DOHH2 (cell line): ENCODE measurements at regions not wholly inside any gene's neighbourhood (a gene's known extent, or its start where the extent isn't known, plus 50 kb on each side); places are given as distances from the start of the nearest gene placed in this dataset.

Experiments used
- EZH2phosphoT487 ChIP-seq: fragments of 200-600 bp; sonication (generic); IDR thresholded peaks from 2 replicates; pipeline ENCODE4 v1.6.1; 2017; ENCODE audit warnings: borderline replicate concordance, mild to moderate bottlenecking, antibody characterized with exemption, low read length, moderate library complexity, mixed read lengths
- TF ChIP-seq, protein P1 (sequence below): fragments of 200-600 bp; sonication (generic); IDR thresholded peaks from one replicate; pipeline ENCODE4 v1.5.1; 2014; ENCODE audit warnings: antibody characterized with exemption, mild to moderate bottlenecking, low read depth, low read length; ENCODE audit not compliant: poor library complexity, severe bottlenecking

DNA sequence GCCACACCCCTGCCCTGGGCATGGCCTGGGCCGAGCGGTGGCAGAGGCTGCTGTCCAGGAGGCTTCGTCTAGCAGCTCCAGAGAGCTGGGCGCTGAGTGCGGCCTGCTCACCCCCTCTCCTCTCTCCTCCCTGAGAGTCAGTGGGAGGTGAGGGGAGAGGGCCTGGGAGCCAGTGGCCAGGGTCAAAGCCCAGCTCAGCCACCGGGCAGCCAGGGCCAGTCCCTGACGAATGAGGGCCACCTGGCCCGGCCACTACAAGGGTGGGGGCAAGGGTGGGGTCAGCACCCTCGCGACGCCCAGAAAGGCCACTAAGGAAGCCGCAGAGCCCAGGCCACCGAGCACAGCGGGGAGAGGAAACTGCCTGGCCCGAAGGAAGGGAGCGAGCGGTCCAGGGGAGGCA is 131.7 kb downstream of the FAM53A start:
- TF ChIP-seq, protein P1, sequence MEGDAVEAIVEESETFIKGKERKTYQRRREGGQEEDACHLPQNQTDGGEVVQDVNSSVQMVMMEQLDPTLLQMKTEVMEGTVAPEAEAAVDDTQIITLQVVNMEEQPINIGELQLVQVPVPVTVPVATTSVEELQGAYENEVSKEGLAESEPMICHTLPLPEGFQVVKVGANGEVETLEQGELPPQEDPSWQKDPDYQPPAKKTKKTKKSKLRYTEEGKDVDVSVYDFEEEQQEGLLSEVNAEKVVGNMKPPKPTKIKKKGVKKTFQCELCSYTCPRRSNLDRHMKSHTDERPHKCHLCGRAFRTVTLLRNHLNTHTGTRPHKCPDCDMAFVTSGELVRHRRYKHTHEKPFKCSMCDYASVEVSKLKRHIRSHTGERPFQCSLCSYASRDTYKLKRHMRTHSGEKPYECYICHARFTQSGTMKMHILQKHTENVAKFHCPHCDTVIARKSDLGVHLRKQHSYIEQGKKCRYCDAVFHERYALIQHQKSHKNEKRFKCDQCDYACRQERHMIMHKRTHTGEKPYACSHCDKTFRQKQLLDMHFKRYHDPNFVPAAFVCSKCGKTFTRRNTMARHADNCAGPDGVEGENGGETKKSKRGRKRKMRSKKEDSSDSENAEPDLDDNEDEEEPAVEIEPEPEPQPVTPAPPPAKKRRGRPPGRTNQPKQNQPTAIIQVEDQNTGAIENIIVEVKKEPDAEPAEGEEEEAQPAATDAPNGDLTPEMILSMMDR, result no peak
- TF ChIP-seq EZH2phosphoT487, result no peak
